ENCODE measurements at regions not wholly inside any gene's neighbourhood (a gene's known extent, or its start where the extent isn't known, plus 50 kb on each side); places are given as distances from the start of the nearest gene placed in this dataset.

- Mint-ChIP-seq H3K27me3 (ENCODE audit: low read depth in 2 of 2) (peaks cover 0 to 5% of the 10 kb centered on the region in 2 donors), H3K36me3 (no peaks in the 10 kb centered on the region), H3K4me1 (no peaks in the 10 kb centered on the region), H3K9me3 (no peaks in the 10 kb centered on the region), H3K27ac (no peak overlapping the region), H3K4me3 (no peak overlapping the region)
- no peaks in the 10 kb centered on the region for H3K9me3 ChIP-seq (ENCODE audit: control insufficient read depth, insufficient read depth, low read length)
- H3K27ac ChIP-seq (ENCODE audit: low read length), result no peak overlapping the region
- no peak for DNase-seq
- no peak for ATAC-seq
- 77% methylated on average over 11 of the region's 11 CpGs for WGBS (ENCODE audit: insufficient coverage)
- no peaks in the 10 kb centered on the region for H3K36me3 ChIP-seq (ENCODE audit: control insufficient read depth, insufficient read depth, low read length)
- H3K4me1 ChIP-seq (ENCODE audit: control insufficient read depth, insufficient read depth, low read length), result no peaks in the 10 kb centered on the region
- H3K27me3 ChIP-seq (ENCODE audit: control insufficient read depth, insufficient read depth, low read length), result no peaks in the 10 kb centered on the region
- TF ChIP-seq, protein P1, sequence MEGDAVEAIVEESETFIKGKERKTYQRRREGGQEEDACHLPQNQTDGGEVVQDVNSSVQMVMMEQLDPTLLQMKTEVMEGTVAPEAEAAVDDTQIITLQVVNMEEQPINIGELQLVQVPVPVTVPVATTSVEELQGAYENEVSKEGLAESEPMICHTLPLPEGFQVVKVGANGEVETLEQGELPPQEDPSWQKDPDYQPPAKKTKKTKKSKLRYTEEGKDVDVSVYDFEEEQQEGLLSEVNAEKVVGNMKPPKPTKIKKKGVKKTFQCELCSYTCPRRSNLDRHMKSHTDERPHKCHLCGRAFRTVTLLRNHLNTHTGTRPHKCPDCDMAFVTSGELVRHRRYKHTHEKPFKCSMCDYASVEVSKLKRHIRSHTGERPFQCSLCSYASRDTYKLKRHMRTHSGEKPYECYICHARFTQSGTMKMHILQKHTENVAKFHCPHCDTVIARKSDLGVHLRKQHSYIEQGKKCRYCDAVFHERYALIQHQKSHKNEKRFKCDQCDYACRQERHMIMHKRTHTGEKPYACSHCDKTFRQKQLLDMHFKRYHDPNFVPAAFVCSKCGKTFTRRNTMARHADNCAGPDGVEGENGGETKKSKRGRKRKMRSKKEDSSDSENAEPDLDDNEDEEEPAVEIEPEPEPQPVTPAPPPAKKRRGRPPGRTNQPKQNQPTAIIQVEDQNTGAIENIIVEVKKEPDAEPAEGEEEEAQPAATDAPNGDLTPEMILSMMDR (IDR thresholded peaks at IDR 0.05), result no peak
- intact Hi-C loops (cut with micrococcal nuclease), result no loop called here
- no peak overlapping the region for H3K4me3 ChIP-seq (ENCODE audit: low read length)
These were observed 132.1 kb upstream of the SPACA7 start for GRCh38 chr13:112244061-112244460.

DNA sequence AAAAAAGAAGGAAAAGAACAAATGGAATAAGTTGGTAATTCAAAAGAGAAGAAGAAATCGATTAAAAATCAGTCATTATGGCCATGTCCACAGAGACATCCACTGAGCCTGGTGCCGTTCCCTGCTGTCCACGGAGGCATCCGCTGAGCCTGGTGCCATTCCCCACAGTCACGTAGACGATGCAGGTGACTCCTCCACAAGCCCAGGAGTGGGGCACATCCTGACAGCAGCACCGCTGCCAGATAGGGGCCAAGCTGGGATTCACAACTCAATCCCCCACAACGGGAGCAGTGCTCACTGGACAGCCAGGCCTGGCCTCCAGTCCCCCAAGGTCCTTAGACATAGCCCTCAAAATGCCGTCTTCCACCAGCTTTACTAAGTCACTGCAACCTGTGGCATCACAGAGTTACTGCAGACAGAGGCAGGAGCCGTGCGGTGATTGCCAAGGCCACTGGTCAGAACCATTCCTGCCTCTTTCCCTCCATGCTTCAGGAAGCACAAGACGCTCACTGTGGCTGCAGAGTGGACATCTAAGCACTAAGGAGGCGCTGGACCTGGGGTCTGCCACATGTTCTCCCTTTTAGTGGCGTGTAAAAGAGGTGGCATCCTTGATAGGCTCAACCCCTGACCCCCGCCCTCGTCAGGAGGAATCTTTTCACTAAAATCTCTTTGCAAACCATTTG, 131.5 kb upstream of the SPACA7 start:
- Mint-ChIP-seq H3K4me1 (no peaks in the 10 kb centered on the region), H3K36me3 (no peaks in the 10 kb centered on the region), H3K9me3 (no peaks in the 10 kb centered on the region), H3K27ac (no peak overlapping the region), H3K4me3 (no peak overlapping the region), H3K27me3 (ENCODE audit: low read depth in 2 of 2) (peaks cover 0 to 5% of the 10 kb centered on the region in 2 donors)
- Histone ChIP-seq H3K9me3 (ENCODE audit: control insufficient read depth, insufficient read depth, low read length) (no peaks in the 10 kb centered on the region), H3K27me3 (ENCODE audit: control insufficient read depth, insufficient read depth, low read length) (no peaks in the 10 kb centered on the region), H3K27ac (ENCODE audit: low read length) (no peak overlapping the region), H3K4me1 (ENCODE audit: control insufficient read depth, insufficient read depth, low read length) (no peaks in the 10 kb centered on the region), H3K4me3 (ENCODE audit: low read length) (no peak overlapping the region), H3K36me3 (ENCODE audit: control insufficient read depth, insufficient read depth, low read length) (no peaks in the 10 kb centered on the region)
- 87% methylated on average over 16 of the region's 16 CpGs for WGBS (ENCODE audit: insufficient coverage)
- TF ChIP-seq, protein P1 (IDR thresholded peaks at IDR 0.05), result no peak
- DNase-seq (no peak), ATAC-seq (no peak)
- intact Hi-C loops (cut with micrococcal nuclease), result no loop called here

GRCh38 chr13:112245179-112245724, 130.9 kb upstream of the SPACA7 start:
- Mint-ChIP-seq H3K4me3 (no peak overlapping the region), H3K27ac (no peak overlapping the region), H3K9me3 (no peaks in the 10 kb centered on the region), H3K27me3 (ENCODE audit: low read depth in 2 of 2) (peaks cover 0 to 5% of the 10 kb centered on the region in 2 donors), H3K4me1 (no peaks in the 10 kb centered on the region), H3K36me3 (no peaks in the 10 kb centered on the region)
- no peak for DNase-seq
- ATAC-seq, result no peak
- 93% methylated on average over 25 of the region's 25 CpGs for WGBS (ENCODE audit: insufficient coverage)
- no peaks in the 10 kb centered on the region for H3K4me1 ChIP-seq (ENCODE audit: control insufficient read depth, insufficient read depth, low read length)
- no peak overlapping the region for H3K27ac ChIP-seq (ENCODE audit: low read length)
- TF ChIP-seq, protein P1 (IDR thresholded peaks at IDR 0.05), result no peak
- H3K27me3 ChIP-seq (ENCODE audit: control insufficient read depth, insufficient read depth, low read length), result no peaks in the 10 kb centered on the region
- no peak overlapping the region for H3K4me3 ChIP-seq (ENCODE audit: low read length)
- intact Hi-C loops (cut with micrococcal nuclease), result no loop called here
- no peaks in the 10 kb centered on the region for H3K9me3 ChIP-seq (ENCODE audit: control insufficient read depth, insufficient read depth, low read length)
- no peaks in the 10 kb centered on the region for H3K36me3 ChIP-seq (ENCODE audit: control insufficient read depth, insufficient read depth, low read length)

DNA sequence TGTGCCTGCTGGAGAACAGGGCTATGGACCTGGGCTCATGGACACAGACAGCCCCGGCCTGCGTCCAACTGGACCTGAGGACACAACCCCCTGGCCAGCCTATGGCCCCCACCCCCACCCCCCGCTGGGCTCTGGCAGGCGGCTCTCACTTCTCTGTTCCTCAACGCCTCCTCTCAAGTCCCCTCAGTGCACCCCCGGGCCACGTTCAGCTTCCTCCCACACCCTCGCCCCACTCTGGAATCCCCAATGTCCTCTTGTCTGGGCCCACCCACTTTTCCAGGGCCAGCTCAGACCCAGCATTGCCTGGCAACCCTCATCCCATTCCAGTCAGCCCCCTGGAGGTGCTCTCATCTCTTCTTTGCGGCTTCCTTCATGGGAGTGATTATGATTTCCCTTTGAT, 130.2 kb upstream of the SPACA7 start:
- H3K4me3 Mint-ChIP-seq, result no peak overlapping the region
- H3K9me3 ChIP-seq (ENCODE audit: control insufficient read depth, insufficient read depth, low read length), result no peaks in the 10 kb centered on the region
- WGBS (ENCODE audit: insufficient coverage), result 74% methylated on average over 8 of the region's 9 CpGs
- intact Hi-C loops (cut with micrococcal nuclease), result no loop called here
- H3K27ac Mint-ChIP-seq, result no peak overlapping the region
- TF ChIP-seq, protein P1 (IDR thresholded peaks at IDR 0.05), result no peak
- H3K36me3 Mint-ChIP-seq, result no peaks in the 10 kb centered on the region
- peaks cover 0 to 5% of the 10 kb centered on the region in 2 donors for H3K27me3 Mint-ChIP-seq (ENCODE audit: low read depth in 2 of 2)
- no peaks in the 10 kb centered on the region for H3K36me3 ChIP-seq (ENCODE audit: control insufficient read depth, insufficient read depth, low read length)
- H3K27me3 ChIP-seq (ENCODE audit: control insufficient read depth, insufficient read depth, low read length), result no peaks in the 10 kb centered on the region
- H3K9me3 Mint-ChIP-seq, result no peaks in the 10 kb centered on the region
- no peak overlapping the region for H3K27ac ChIP-seq (ENCODE audit: low read length)
- H3K4me1 Mint-ChIP-seq, result no peaks in the 10 kb centered on the region
- DNase-seq (no peak), ATAC-seq (no peak)
- H3K4me1 ChIP-seq (ENCODE audit: control insufficient read depth, insufficient read depth, low read length), result no peaks in the 10 kb centered on the region
- no peak overlapping the region for H3K4me3 ChIP-seq (ENCODE audit: low read length)
